ENCODE measurements at regions not wholly inside any gene's neighbourhood (a gene's known extent, or its start where the extent isn't known, plus 50 kb on each side); places are given as distances from the start of the nearest gene placed in this dataset.
A peak's percentile ranks its signal among the peaks of the same experiment; 100 is the strongest.
"Not testable (repeated sequence)": the region's sequence is repeated elsewhere in the genome, so short reads cannot be mapped to it uniquely, and the experiment has no call there.

GRCh38 chr3:34851137-34851536 lies 788.2 kb upstream of the ARPP21 start:
- DNase-seq, result no peak

DNA sequence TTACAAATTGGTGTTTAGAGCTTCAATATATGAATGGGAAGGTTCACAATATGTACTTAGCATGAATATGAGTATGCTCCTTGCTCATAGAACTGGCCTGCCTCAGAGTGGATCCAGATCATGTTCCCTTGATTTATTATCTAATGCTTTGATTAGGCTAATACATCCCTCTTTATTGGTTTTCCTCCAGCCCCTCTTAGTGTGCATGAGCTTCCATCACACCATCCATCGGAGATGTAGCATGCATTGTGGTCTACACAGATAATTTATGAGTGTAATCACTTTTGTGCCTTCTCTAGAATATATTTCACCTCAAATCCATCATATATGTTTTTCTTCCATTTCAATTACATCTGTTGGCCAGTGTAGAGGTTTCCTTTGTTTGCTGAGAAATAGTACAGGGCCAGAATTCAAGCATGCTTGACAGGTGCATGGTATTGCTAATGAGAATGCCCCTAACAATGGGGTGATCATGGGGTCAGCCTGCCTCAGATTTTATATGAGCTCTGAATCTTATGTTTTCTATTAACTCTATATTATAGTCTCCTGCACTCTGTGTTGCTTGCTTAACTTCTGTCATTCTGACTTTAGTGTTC lies 786.4 kb upstream of the ARPP21 start:
- no peak for DNase-seq

- DNase-seq, result peak; percentile 0
Observed at GRCh38 chr3:34856081-34856947, 783.0 kb upstream of the ARPP21 start.

GRCh38 chr3:34858067-34858660 lies 781.2 kb upstream of the ARPP21 start:
- no peak for DNase-seq

- no peak for DNase-seq
Observed at GRCh38 chr3:34859746-34860145, 779.6 kb upstream of the ARPP21 start.

- no peak for DNase-seq
Observed at GRCh38 chr3:34862456-34862855, 776.9 kb upstream of the ARPP21 start.

- no peak for DNase-seq
Observed at GRCh38 chr3:34863485-34863884, 775.8 kb upstream of the ARPP21 start.

DNA sequence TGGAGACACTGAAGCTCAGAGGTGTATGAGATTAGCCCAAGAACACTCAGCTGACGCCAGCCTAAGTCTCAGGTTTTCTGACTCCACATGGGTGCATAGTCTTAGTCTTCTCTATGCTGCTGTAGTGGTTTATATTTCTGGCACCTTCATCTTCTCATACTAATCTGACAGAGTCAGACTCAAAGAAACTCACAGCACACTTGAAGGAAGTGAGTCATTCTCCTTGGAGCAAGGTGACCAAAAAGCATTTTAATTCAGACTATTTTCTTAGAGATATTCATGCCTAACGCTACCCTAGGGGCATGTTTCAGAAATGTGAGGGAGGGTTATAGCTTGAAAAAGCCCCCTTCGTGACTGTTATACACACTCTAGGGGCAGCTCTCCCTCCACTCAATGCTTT lies 775.3 kb upstream of the ARPP21 start:
- DNase-seq, result no peak

DNA sequence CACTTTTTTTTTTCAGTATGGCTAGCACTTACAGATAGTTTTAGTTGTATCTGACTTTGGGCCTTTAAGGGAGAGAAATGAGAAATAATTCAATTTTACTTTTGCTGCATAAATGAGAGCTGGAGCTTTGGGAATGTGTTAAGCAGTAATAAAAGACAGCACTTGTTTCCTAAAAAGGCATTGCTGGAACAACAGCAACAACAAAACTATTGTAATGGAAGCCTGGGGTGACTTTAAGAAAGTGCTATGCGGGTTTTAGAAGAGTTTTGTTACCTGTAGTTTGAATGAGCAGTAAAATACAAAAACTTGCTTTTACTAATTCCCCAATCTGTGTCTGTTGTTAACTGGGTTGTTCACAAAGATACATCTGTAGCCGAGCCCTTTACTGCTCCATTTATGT lies 774.0 kb upstream of the ARPP21 start:
- DNase-seq, result no peak

DNA sequence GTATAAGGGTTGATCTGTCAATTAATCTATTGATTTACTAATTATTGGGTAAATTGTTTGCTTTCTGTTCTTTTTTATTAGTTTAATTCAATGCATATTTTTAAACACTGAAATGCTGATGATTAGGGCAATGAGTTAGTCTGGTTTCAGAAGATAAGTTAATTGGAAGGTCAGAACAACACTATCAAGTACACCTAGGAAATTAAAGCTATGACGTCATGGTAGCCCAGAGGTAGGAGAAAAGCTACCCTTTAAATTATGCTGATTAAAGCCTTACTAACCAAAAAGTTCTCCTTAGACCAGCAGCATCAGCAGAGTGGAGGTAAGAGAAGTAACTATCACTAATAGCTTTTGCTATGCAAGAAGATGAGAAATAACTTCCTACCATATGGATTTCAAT lies 770.4 kb upstream of the ARPP21 start:
- DNase-seq, result no peak

GRCh38 chr3:34869696-34870095 lies 769.6 kb upstream of the ARPP21 start:
- DNase-seq, result no peak

- no peak for DNase-seq
Observed at GRCh38 chr3:34872406-34872805, 766.9 kb upstream of the ARPP21 start.

- no peak for DNase-seq
Observed at GRCh38 chr3:34876997-34877396, 762.3 kb upstream of the ARPP21 start.

- no peak for DNase-seq
Observed at GRCh38 chr3:34878488-34878887, 760.8 kb upstream of the ARPP21 start.

DNA sequence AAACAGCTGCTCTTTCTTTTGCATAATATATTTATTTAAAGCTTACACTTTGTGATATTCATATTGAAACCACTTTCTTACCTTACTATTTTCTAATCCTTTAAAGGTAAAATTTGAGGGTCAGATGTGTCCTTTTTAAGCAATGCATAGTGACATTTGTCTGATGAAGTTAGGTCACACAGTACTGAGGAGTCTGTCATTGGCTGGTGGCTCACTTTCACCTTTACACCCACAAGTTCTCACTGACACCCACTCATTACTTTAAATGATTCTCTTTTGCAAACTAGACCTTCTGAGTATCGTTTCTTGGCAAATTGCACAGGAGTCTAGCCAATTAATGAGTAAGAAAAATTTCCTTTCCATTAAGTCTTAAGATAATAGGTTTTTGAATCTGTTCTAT lies 758.3 kb upstream of the ARPP21 start:
- DNase-seq, result no peak

- peak; percentile 0 for DNase-seq
Observed at GRCh38 chr3:34882764-34883163, 756.6 kb upstream of the ARPP21 start.

- DNase-seq, result no peak
Observed at GRCh38 chr3:34884007-34884406, 755.3 kb upstream of the ARPP21 start.

DNA sequence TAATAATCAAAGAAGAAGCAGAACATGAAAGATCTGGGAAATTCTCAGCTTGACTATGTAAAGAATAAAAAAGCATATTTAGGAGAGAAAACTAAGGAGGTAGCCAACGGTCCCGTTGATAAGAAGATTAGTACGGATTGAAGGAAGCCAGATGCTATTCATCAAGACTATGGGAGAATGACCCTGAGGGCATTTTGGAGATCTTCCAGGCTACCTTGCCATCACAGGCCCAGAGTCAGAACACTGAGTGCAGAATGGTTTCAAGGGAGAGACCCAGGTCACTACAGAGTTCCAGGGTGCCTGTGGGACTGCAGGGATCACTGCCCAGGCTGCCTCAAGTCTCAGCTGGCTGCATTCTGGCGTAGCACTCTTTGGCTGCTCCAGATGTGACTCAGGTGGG lies 752.9 kb upstream of the ARPP21 start:
- no peak for DNase-seq

GRCh38 chr3:34889641-34890040 lies 749.7 kb upstream of the ARPP21 start:
- DNase-seq, result no peak

DNA sequence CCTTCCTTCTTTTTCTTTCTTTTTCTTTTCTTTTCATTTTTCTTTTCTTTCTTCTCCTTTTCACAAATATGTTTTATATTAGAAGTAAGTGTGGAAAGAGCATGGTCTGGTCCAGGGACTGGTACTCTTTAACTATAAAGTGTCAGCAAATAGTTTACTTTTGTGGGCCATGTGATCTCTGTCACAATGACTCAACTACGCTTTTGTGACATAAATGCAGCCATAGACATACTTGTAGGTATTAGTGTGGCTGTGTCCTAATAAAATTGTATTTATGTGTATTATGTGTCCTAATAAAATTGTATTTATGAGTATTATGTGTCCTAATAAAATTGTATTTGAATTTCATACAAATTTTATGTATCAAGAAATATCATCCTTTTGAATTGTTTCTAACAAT lies 749.1 kb upstream of the ARPP21 start:
- DNase-seq, result no peak

DNA sequence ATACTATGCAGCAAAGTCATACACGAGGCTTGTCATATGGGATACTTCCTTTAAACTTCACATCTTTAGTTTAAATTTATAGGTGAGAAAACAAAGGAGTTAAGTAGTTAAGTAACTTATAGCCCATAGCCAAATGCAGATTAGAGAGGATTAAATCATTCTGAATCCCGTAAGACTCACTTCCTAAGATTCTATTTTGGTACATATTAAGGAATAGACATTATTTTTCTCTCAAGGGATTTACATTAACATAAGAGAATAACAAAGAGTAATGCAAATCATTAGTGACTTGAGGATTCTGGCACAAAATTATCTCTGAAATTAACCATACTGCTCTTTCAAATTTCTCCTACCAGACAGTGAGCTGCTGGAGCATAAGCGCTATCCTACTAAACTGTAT lies 747.4 kb upstream of the ARPP21 start:
- DNase-seq, result no peak

DNA sequence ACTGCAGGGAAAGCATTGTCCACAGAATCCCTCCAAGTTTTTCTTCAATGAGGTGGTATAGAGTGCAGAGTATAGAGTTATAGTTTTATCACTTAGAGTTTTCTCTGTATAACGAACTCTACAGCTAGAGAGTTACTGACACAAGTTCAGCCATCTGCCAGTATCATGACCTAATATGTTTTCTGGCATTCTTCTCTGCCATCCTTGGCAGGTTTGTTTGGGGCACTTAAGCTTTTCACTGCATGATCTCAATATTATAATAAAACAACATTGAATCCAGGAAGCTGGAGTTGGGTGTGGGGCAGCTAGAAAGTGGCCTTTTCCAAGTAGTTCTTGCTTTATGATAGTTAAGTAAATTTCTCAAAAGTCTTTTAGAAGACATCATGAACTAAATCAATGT lies 743.5 kb upstream of the ARPP21 start:
- no peak for DNase-seq

- DNase-seq, result not testable (repeated sequence)
Observed at GRCh38 chr3:34909679-34910078, 729.6 kb upstream of the ARPP21 start.

- DNase-seq, result no peak
Observed at GRCh38 chr3:34919025-34919424, 720.3 kb upstream of the ARPP21 start.

Data from DMS53 (cell line).